Gastroesophageal sphincter (tissue), 3 donors: ENCODE measurements at regions not wholly inside any gene's neighbourhood (a gene's known extent, or its start where the extent isn't known, plus 50 kb on each side); places are given as distances from the start of the nearest gene placed in this dataset.

Experiments used
- CTCF ChIP-seq, 4 experiments: fragments of 200-600 bp in 2 of 4; fragments of 450-650 bp in 2 of 4; sonication (generic) in 1 of 4; IDR thresholded peaks; one replicate each; pipeline ENCODE4 v1.5.1; 2017 to 2019; ENCODE audit warnings: antibody characterized with exemption in 4 of 4, mild to moderate bottlenecking in 2 of 4, moderate library complexity in 2 of 4
- EP300 ChIP-seq: sonication (generic); formaldehyde crosslinking; IDR thresholded peaks from one replicate; pipeline ENCODE4 v1.6.1; 2017; ENCODE audit warnings: antibody characterized with exemption, mild to moderate bottlenecking
- POLR2A ChIP-seq, 2 donors: fragments of 450-650 bp; IDR thresholded peaks; one replicate each; pipeline ENCODE4 v1.6.1; 2017; ENCODE audit warnings: antibody characterized with exemption in 2 of 2, mild to moderate bottlenecking in 2 of 2, moderate library complexity in 1 of 2
- POLR2AphosphoS5 ChIP-seq: sonication (generic); formaldehyde crosslinking; IDR thresholded peaks from one replicate; pipeline ENCODE4 v1.6.1; 2017; ENCODE audit warnings: antibody characterized with exemption

DNA sequence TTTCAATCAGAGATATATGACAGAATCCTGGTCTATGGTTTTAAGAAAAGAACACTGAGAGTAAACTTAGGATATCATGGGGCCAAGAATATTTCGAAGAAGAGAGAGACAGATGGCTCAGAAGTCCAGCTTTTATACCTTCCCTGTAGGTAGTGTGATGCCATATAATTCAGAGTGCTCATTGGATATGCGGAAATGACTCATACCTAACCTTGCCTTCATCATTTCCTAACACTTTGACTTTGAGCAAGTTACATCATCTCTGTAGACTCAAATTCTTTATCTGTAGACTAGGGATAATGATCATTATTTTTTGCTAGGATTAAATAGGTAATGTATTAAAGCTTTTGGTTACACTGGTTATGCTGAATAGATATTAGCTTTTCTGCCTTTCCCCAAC, 461.6 kb upstream of the CNTNAP5 start:
- TF ChIP-seq EP300 (no peak), CTCF (IDR thresholded peaks at IDR 0.05) (no peak), POLR2AphosphoS5 (no peak), POLR2A (IDR thresholded peaks at IDR 0.05) (no peak)
